IMR-90 (cell line): ENCODE measurements at regions not wholly inside any gene's neighbourhood (a gene's known extent, or its start where the extent isn't known, plus 50 kb on each side); places are given as distances from the start of the nearest gene placed in this dataset.

ENCODE experiments used
- ATAC-seq: fragments of 200-7000 bp; cut with Tn5 transposase; 2 replicates; pipeline ENCODE4 v1.9.1; 2020; ENCODE audit warnings: low read depth, mild to moderate bottlenecking, moderate library complexity
- BruUV-seq: library from RNA; stranded (reverse); fragments of 400-500 nt; replicated peaks from 2 replicates; lab custom pipeline; 2021; lab: Mats Ljungman, UMichigan
- CTCF ChIA-PET: fragments of 300-600 bp; formaldehyde crosslinking; extraction: SDS; loops from one replicate; lab custom pipeline; 2021; ENCODE audit warnings: antibody characterized with exemption; lab: Yijun Ruan, JAX
- POLR2A ChIA-PET: fragments of 300-600 bp; sonication (Branson Sonifier 250); formaldehyde crosslinking; loops from one replicate; lab custom pipeline; 2022; ENCODE audit warnings: antibody characterized with exemption; ENCODE audit not compliant: unreplicated experiment; lab: Charles Lee
- DNase-seq: peaks from one replicate; pipeline ENCODE4 v3.0.0; 2013
- H2AFZ ChIP-seq: replicated peaks from 2 replicates; pipeline ENCODE3; 2013; ENCODE audit warnings: low read length, mild to moderate bottlenecking; ENCODE audit not compliant: poor library complexity
- H2AK5ac ChIP-seq: 2 replicates; pipeline ENCODE4 v1.6.1; 2013; ENCODE audit warnings: low read depth, low read length, inconsistent platforms
- H2AK9ac ChIP-seq: replicated peaks from 2 replicates; pipeline ENCODE3; 2013; ENCODE audit warnings: mild to moderate bottlenecking, low read depth, low read length, moderate library complexity; ENCODE audit not compliant: poor library complexity
- H2BK120ac ChIP-seq: 2 replicates; pipeline ENCODE4 v1.6.1; 2013; ENCODE audit warnings: low read depth, low read length, inconsistent platforms
- H2BK15ac ChIP-seq: 3 replicates; pipeline ENCODE4 v1.6.1; 2013; ENCODE audit warnings: low read depth, low read length, inconsistent platforms
- H2BK20ac ChIP-seq: 2 replicates; pipeline ENCODE4 v1.6.1; 2013; ENCODE audit warnings: low read depth, mild to moderate bottlenecking, inconsistent platforms, low read length, moderate library complexity
- H2BK5ac ChIP-seq: 2 replicates; pipeline ENCODE4 v1.6.1; 2013; ENCODE audit warnings: mild to moderate bottlenecking, low read depth, low read length, inconsistent platforms; ENCODE audit not compliant: poor library complexity, severe bottlenecking
- H3K14ac ChIP-seq: replicated peaks from 2 replicates; pipeline ENCODE4 v1.6.1; 2013; ENCODE audit warnings: low read depth, low read length, inconsistent platforms
- H3K18ac ChIP-seq: 2 replicates; pipeline ENCODE4 v1.6.1; 2013; ENCODE audit warnings: low read depth, low read length, control low read depth
- H3K23ac ChIP-seq: 2 replicates; pipeline ENCODE4 v1.6.1; 2013; ENCODE audit warnings: low read depth, low read length, inconsistent platforms
- H3K27ac ChIP-seq: 2 replicates; pipeline ENCODE4 v1.5.1; 2013; ENCODE audit warnings: mild to moderate bottlenecking, control low read depth, low read length; ENCODE audit not compliant: insufficient read depth
- H3K27me3 ChIP-seq: 2 replicates; pipeline ENCODE4 v1.6.1; 2013; ENCODE audit warnings: low read length; ENCODE audit not compliant: control insufficient read depth, insufficient read depth
- H3K36me3 ChIP-seq: 2 replicates; pipeline ENCODE4 v1.6.1; 2013; ENCODE audit warnings: low read length, mixed read lengths; ENCODE audit not compliant: control insufficient read depth, insufficient read depth
- H3K4ac ChIP-seq: 2 replicates; pipeline ENCODE4 v1.6.1; 2013; ENCODE audit warnings: low read depth, low read length, inconsistent platforms
- H3K4me1 ChIP-seq: 2 replicates; pipeline ENCODE4 v1.6.1; 2013; ENCODE audit warnings: low read length, mixed read lengths; ENCODE audit not compliant: control insufficient read depth, insufficient read depth
- H3K4me2 ChIP-seq: 2 replicates; pipeline ENCODE4 v1.6.1; 2013; ENCODE audit warnings: low read depth, mild to moderate bottlenecking, control low read depth, low read length, moderate library complexity
- H3K4me3 ChIP-seq: 2 replicates; pipeline ENCODE4 v1.5.1; 2013; ENCODE audit warnings: low read depth, mild to moderate bottlenecking, control low read depth, low read length, moderate library complexity; ENCODE audit not compliant: insufficient read depth
- H3K56ac ChIP-seq: 2 replicates; pipeline ENCODE4 v1.6.1; 2013; ENCODE audit warnings: low read length, inconsistent platforms; ENCODE audit not compliant: insufficient read depth; ENCODE audit errors: extremely low read depth
- H3K79me1 ChIP-seq, 2 experiments: 2 replicates each; pipeline ENCODE4 v1.6.1; 2013; ENCODE audit warnings: low read length in 2 of 2, inconsistent platforms in 1 of 2, low read depth in 1 of 2
- H3K9ac ChIP-seq: 2 replicates; pipeline ENCODE4 v1.6.1; 2013; ENCODE audit warnings: low read depth, low read length, control low read depth
- H3K9me1 ChIP-seq: 2 replicates; pipeline ENCODE4 v1.6.1; 2013; ENCODE audit warnings: low read length, inconsistent platforms; ENCODE audit not compliant: insufficient read depth
- H3K9me3 ChIP-seq: 2 replicates; pipeline ENCODE4 v1.6.1; 2013; ENCODE audit warnings: low read length; ENCODE audit not compliant: control insufficient read depth, insufficient read depth
- H4K20me1 ChIP-seq: 2 replicates; pipeline ENCODE4 v1.6.1; 2013; ENCODE audit warnings: low read length, inconsistent platforms; ENCODE audit not compliant: insufficient read depth
- H4K5ac ChIP-seq: 2 replicates; pipeline ENCODE4 v1.6.1; 2013; ENCODE audit warnings: mild to moderate bottlenecking, low read depth, low read length, control low read depth
- H4K8ac ChIP-seq, 2 experiments: 2 replicates each; pipeline ENCODE4 v1.6.1; 2013; ENCODE audit warnings: low read depth in 2 of 2, low read length in 2 of 2, control low read depth in 1 of 2, inconsistent platforms in 1 of 2
- H4K91ac ChIP-seq: 2 replicates; pipeline ENCODE4 v1.6.1; 2013; ENCODE audit warnings: low read depth, low read length, inconsistent platforms; ENCODE audit not compliant: insufficient read depth
- BHLHE40 ChIP-seq: fragments of 150-350 bp; IDR thresholded peaks from 2 replicates; pipeline ENCODE4 v1.6.1; 2016; ENCODE audit warnings: mild to moderate bottlenecking, low read depth, low read length
- CEBPB ChIP-seq: IDR thresholded peaks from 2 replicates; pipeline ENCODE4 v1.6.1; 2012; ENCODE audit warnings: low read depth, low read length, improper control_type of control experiment
- CHD1 ChIP-seq: IDR thresholded peaks from 2 replicates; pipeline ENCODE4 v1.6.1; 2012; ENCODE audit warnings: low read depth, low read length, improper control_type of control experiment
- CTCF ChIP-seq: conservative IDR thresholded peaks from 2 replicates; pipeline ENCODE4 v1.5.1; 2012; ENCODE audit warnings: mild to moderate bottlenecking, low read depth, low read length, improper control_type of control experiment
- FOS ChIP-seq: fragments of 150-350 bp; IDR thresholded peaks from 2 replicates; pipeline ENCODE4 v1.6.1; 2016; ENCODE audit warnings: low read depth, low read length
- MAFK ChIP-seq: IDR thresholded peaks from 2 replicates; pipeline ENCODE4 v1.6.1; 2012; ENCODE audit warnings: low read depth, low read length, improper control_type of control experiment
- MAZ ChIP-seq: IDR thresholded peaks from 2 replicates; pipeline ENCODE4 v1.6.1; 2012; ENCODE audit warnings: low read depth, mild to moderate bottlenecking, low read length, improper control_type of control experiment, moderate library complexity, borderline replicate concordance
- MXI1 ChIP-seq: IDR thresholded peaks from 2 replicates; pipeline ENCODE4 v1.6.1; 2012; ENCODE audit warnings: low read depth, mild to moderate bottlenecking, low read length, moderate library complexity, borderline replicate concordance
- NFE2L2 ChIP-seq: fragments of 150-350 bp; IDR thresholded peaks from 2 replicates; pipeline ENCODE4 v1.6.1; 2016; ENCODE audit warnings: low read depth, mild to moderate bottlenecking, low read length
- POLR2A ChIP-seq: IDR thresholded peaks from 2 replicates; pipeline ENCODE4 v1.6.1; 2012; ENCODE audit warnings: mild to moderate bottlenecking, low read depth, low read length
- RAD21 ChIP-seq: IDR thresholded peaks from 2 replicates; pipeline ENCODE4 v1.6.1; 2012; ENCODE audit warnings: low read length, improper control_type of control experiment
- RCOR1 ChIP-seq: IDR thresholded peaks from 2 replicates; pipeline ENCODE4 v1.6.1; 2012; ENCODE audit warnings: mild to moderate bottlenecking, low read length, improper control_type of control experiment; ENCODE audit not compliant: insufficient replicate concordance
- RFX5 ChIP-seq: IDR thresholded peaks from 2 replicates; pipeline ENCODE4 v1.8.0; 2012; ENCODE audit warnings: low read depth, mild to moderate bottlenecking, low read length, moderate library complexity
- SMC3 ChIP-seq: fragments of 150-350 bp; IDR thresholded peaks from 2 replicates; pipeline ENCODE4 v1.6.1; 2016; ENCODE audit warnings: low read depth, mild to moderate bottlenecking, antibody characterized with exemption, low read length, moderate library complexity
- USF2 ChIP-seq: fragments of 150-350 bp; IDR thresholded peaks from 2 replicates; pipeline ENCODE4 v1.6.1; 2017; ENCODE audit warnings: mild to moderate bottlenecking, antibody characterized with exemption, low read length, low read depth
- WGBS, 2 experiments: methylation state at CpG; one replicate each; pipeline versions ENCODE4 v1.1.5 to v1.1.7; 2013; ENCODE audit warnings: missing lambda C conversion rate in 2 of 2; ENCODE audit not compliant: insufficient read length in 1 of 2; ENCODE audit errors: extremely low coverage in 2 of 2; 5-methylcytosine and 5-hydroxymethylcytosine counted together
- dilution Hi-C: fragments of 300-500 bp; cut with HindIII; formaldehyde crosslinking; loops from one replicate; pipeline ENCODE4 v1.14.3; 2018; ENCODE audit warnings: low sequenced_read_pairs; ENCODE audit not compliant: unreplicated experiment
- in situ Hi-C: fragments of 300-500 bp; cut with MboI; formaldehyde crosslinking; loops from 3 replicates; pipeline ENCODE4 v1.14.3; 2019; ENCODE audit warnings: low sequenced_read_pairs, inconsistent platforms, mixed read lengths
- intact Hi-C: fragments of 100-400 bp; cut with micrococcal nuclease; formaldehyde crosslinking; loops from 2 replicates; pipeline ENCODE4 v1.10.0; 2022
- TF ChIP-seq, protein P1 (sequence below): fragments of 150-350 bp; IDR thresholded peaks from 2 replicates; pipeline ENCODE4 v1.6.1; 2016; ENCODE audit warnings: low read depth, mild to moderate bottlenecking, low read length, moderate library complexity, borderline replicate concordance

DNA sequence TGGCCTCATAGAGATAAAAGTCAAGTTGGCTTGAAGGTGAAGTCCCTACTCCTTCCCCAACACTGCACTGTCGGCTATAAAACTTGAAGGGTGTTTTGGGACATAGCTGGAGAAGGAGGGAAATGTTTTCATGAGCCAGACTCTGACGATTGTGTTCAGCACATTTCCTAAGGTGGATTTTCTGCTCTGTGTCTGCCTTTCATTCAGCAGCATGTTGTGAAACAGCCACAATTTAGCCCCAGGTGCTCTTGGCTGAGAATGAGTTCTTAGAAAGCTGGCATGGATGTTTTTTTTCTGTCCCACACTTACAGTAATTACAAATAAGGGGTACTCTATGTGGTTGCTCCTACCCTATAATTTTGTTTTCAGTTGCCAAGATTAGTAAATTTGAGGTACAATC, 492.4 kb downstream of the MCTP2 start:
- H3K23ac ChIP-seq = no peak overlapping the region
- H4K91ac ChIP-seq = no peak overlapping the region
- no peak overlapping the region for H2BK15ac ChIP-seq
- H2BK20ac ChIP-seq = no peak overlapping the region
- H2BK120ac ChIP-seq = no peak overlapping the region
- no peak overlapping the region for H2AK9ac ChIP-seq
- CTCF ChIA-PET = no interaction called here
- DNase-seq (no peak), ATAC-seq (no peak)
- no peak overlapping the region for H4K5ac ChIP-seq
- H3K14ac ChIP-seq = no peak overlapping the region
- no CpG with 5 or more reads among the region's 2 CpGs for WGBS, 2 experiments
- POLR2A ChIA-PET = no interaction called here
- H3K4me1 ChIP-seq = no peaks in the 10 kb centered on the region
- H3K4ac ChIP-seq = no peak overlapping the region
- no peaks in the 10 kb centered on the region for H3K27me3 ChIP-seq
- H3K4me3 ChIP-seq = no peak overlapping the region
- H3K79me1 ChIP-seq = no peaks in the 10 kb centered on the region
- TF ChIP-seq SMC3 = no peak
- no peak for TF ChIP-seq MAFK
- no peak for TF ChIP-seq FOS
- no peak for TF ChIP-seq MXI1
- TF ChIP-seq NFE2L2 = no peak
- no peak for TF ChIP-seq CHD1
- no peak for TF ChIP-seq RFX5
- TF ChIP-seq CEBPB = no peak
- no peak for TF ChIP-seq CTCF
- TF ChIP-seq USF2 = no peak
- TF ChIP-seq BHLHE40 = no peak
- TF ChIP-seq MAZ = no peak
- TF ChIP-seq RAD21 = no peak
- TF ChIP-seq RCOR1 = no peak
- no peak for TF ChIP-seq POLR2A
- TF ChIP-seq, protein P1, sequence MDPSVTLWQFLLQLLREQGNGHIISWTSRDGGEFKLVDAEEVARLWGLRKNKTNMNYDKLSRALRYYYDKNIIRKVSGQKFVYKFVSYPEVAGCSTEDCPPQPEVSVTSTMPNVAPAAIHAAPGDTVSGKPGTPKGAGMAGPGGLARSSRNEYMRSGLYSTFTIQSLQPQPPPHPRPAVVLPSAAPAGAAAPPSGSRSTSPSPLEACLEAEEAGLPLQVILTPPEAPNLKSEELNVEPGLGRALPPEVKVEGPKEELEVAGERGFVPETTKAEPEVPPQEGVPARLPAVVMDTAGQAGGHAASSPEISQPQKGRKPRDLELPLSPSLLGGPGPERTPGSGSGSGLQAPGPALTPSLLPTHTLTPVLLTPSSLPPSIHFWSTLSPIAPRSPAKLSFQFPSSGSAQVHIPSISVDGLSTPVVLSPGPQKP = no peak
- intact Hi-C loops = no loop called here
- H3K9me3 ChIP-seq = peaks cover 11% of the 10 kb centered on the region
- H3K36me3 ChIP-seq = no peaks in the 10 kb centered on the region
- no peak overlapping the region for H3K18ac ChIP-seq
- dilution Hi-C loops = no loop called here
- H3K56ac ChIP-seq = no peak overlapping the region
- no TSS peak for BruUV-seq
- no peak overlapping the region for H2BK5ac ChIP-seq
- no peak overlapping the region for H2AFZ ChIP-seq
- no peak overlapping the region for H3K27ac ChIP-seq
- no peak overlapping the region for H3K4me2 ChIP-seq
- no peak overlapping the region for H3K9ac ChIP-seq
- no peaks in the 10 kb centered on the region for H3K9me1 ChIP-seq
- no peak overlapping the region for H2AK5ac ChIP-seq
- H4K20me1 ChIP-seq = no peaks in the 10 kb centered on the region
- in situ Hi-C loops = no loop called here
- H4K8ac ChIP-seq = no peak overlapping the region
